Testis (tissue), 2 donors: ENCODE measurements at regions not wholly inside any gene's neighbourhood (a gene's known extent, or its start where the extent isn't known, plus 50 kb on each side); places are given as distances from the start of the nearest gene placed in this dataset.

Experiments used
- POLR2A ChIP-seq: fragments of 450-650 bp; IDR thresholded peaks from one replicate; pipeline ENCODE4 v1.6.1; 2017; ENCODE audit warnings: antibody characterized with exemption, mild to moderate bottlenecking, moderate library complexity
- TF ChIP-seq, protein P1 (sequence below), 3 experiments: fragments of 450-650 bp in 2 of 3; fragments of 200-600 bp in 1 of 3; sonication (generic) in 1 of 3; IDR thresholded peaks; one replicate each; pipeline ENCODE4 v1.5.1; 2016 to 2019; ENCODE audit warnings: antibody characterized with exemption in 3 of 3, mild to moderate bottlenecking in 2 of 3, moderate library complexity in 1 of 3

DNA sequence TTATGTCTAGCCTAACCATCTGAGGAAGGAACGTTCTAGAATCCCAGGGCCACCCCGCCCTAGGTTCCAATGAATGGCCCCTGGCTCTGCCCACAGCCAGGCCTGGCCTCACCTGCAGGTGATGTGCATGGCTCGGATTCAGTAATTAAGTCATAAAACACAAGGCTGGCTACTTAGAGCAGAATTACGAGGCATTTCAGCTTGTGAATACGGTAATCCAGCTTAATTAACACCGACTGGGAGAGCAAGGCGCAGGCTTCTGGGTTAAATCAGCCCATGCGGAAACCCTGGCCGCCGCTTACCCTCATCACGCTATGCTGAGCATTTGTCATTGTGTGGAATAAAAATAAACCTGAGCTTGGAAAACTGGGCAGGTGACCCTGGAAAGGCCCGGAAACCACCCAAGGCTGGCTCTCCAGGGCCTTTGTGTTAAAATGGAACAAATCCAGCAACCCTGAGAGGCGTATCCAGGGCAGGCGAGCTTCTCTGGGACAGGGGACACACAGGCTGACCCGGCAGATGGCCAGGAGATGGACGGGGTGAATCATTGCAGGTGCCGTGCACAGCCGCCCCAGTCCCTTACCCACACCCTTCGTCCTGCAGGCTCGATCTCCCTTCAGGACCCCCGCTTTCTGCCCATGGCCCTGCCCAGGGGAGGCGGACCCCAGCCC, 220.2 kb downstream of the CTTN start:
- TF ChIP-seq, protein P1, sequence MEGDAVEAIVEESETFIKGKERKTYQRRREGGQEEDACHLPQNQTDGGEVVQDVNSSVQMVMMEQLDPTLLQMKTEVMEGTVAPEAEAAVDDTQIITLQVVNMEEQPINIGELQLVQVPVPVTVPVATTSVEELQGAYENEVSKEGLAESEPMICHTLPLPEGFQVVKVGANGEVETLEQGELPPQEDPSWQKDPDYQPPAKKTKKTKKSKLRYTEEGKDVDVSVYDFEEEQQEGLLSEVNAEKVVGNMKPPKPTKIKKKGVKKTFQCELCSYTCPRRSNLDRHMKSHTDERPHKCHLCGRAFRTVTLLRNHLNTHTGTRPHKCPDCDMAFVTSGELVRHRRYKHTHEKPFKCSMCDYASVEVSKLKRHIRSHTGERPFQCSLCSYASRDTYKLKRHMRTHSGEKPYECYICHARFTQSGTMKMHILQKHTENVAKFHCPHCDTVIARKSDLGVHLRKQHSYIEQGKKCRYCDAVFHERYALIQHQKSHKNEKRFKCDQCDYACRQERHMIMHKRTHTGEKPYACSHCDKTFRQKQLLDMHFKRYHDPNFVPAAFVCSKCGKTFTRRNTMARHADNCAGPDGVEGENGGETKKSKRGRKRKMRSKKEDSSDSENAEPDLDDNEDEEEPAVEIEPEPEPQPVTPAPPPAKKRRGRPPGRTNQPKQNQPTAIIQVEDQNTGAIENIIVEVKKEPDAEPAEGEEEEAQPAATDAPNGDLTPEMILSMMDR (IDR thresholded peaks at IDR 0.05), result no peak
- TF ChIP-seq POLR2A, result no peak
